Esophagus (tissue), 2 donors: ENCODE measurements at regions not wholly inside any gene's neighbourhood (a gene's known extent, or its start where the extent isn't known, plus 50 kb on each side); places are given as distances from the start of the nearest gene placed in this dataset.

Experiments
- H3K27ac ChIP-seq, 2 donors: one replicate each; pipeline ENCODE4 v1.5.1; 2013; ENCODE audit warnings: low read depth in 2 of 2, mild to moderate bottlenecking in 2 of 2, inconsistent platforms in 1 of 2, low read length in 1 of 2, moderate library complexity in 1 of 2
- H3K27me3 ChIP-seq, 2 donors: one replicate each; pipeline ENCODE4 v1.6.1; 2013; ENCODE audit warnings: low read length in 2 of 2, control low read depth in 1 of 2, mild to moderate bottlenecking in 1 of 2; ENCODE audit not compliant: insufficient read depth in 2 of 2, control insufficient read depth in 1 of 2
- H3K36me3 ChIP-seq, 2 donors: one replicate each; pipeline ENCODE4 v1.6.1; 2013; ENCODE audit warnings: low read length in 1 of 2; ENCODE audit not compliant: control insufficient read depth in 2 of 2, insufficient read depth in 2 of 2
- H3K4me1 ChIP-seq, 2 donors: one replicate each; pipeline ENCODE4 v1.6.1; 2013; ENCODE audit warnings: low read length in 1 of 2; ENCODE audit not compliant: control insufficient read depth in 2 of 2, insufficient read depth in 2 of 2
- H3K4me3 ChIP-seq, 2 donors: one replicate each; pipeline ENCODE4 v1.5.1; 2013; ENCODE audit warnings: low read length in 2 of 2, mild to moderate bottlenecking in 2 of 2, low read depth in 1 of 2, moderate library complexity in 1 of 2
- H3K9me3 ChIP-seq, 2 donors: one replicate each; pipeline ENCODE4 v1.6.1; 2013; ENCODE audit warnings: mild to moderate bottlenecking in 2 of 2, low read depth in 1 of 2, low read length in 1 of 2, moderate library complexity in 1 of 2; ENCODE audit not compliant: control insufficient read depth in 2 of 2, insufficient read depth in 1 of 2
- WGBS, 2 donors: extraction: QIAGEN DNeasy Blood & Tissue Kit; methylation state at CpG; one replicate each; pipeline ENCODE4 v1.1.7; 2013; 5-methylcytosine and 5-hydroxymethylcytosine counted together
- donor health status: healthy with polysubstance abuse.
- donor health status: Bipolar disorder and iron deficiency.

DNA sequence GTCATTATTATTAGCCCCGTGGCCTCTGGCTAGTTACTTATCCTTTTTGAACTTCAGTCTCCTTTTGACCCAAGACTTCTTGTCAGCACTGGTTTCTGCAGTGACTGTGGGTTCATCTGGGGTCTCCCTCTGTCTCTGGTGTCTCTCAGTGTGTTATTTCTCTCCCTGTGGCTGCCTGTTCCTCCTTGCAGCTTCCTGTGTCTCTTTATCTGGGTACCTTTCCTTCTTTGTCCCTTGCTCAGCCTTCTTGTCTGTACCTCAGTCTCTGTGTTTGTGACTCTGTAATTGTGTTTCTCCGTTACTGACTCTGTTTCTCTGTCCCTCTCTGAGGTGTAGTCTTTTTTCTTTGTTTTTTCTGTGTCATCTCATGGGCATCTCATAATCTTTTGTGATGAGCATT is 102.6 kb upstream of the CDH11 start:
- Histone ChIP-seq H3K27me3 (no peaks in the 10 kb centered on the region), H3K9me3 (no peaks in the 10 kb centered on the region), H3K4me3 (no peak overlapping the region), H3K27ac (no peak overlapping the region), H3K36me3 (no peaks in the 10 kb centered on the region), H3K4me1 (no peaks in the 10 kb centered on the region)
- 76 to 84% methylated on average over 2 of the region's 2 CpGs for WGBS, 2 donors

- H3K27ac ChIP-seq: no peak overlapping the region
- H3K4me3 ChIP-seq: no peak overlapping the region
- 55 to 68% methylated on average over 3 of the region's 3 CpGs for WGBS, 2 donors
- no peaks in the 10 kb centered on the region for H3K4me1 ChIP-seq
- H3K27me3 ChIP-seq: no peaks in the 10 kb centered on the region
- no peaks in the 10 kb centered on the region for H3K9me3 ChIP-seq
- no peaks in the 10 kb centered on the region for H3K36me3 ChIP-seq
These were observed 101.5 kb upstream of the CDH11 start for GRCh38 chr16:65223335-65223734.

GRCh38 chr16:65222536-65222935 is 100.7 kb upstream of the CDH11 start:
- Histone ChIP-seq H3K36me3 (no peaks in the 10 kb centered on the region), H3K4me1 (no peaks in the 10 kb centered on the region), H3K9me3 (no peaks in the 10 kb centered on the region), H3K27me3 (no peaks in the 10 kb centered on the region), H3K27ac (no peak overlapping the region), H3K4me3 (no peak overlapping the region)
- 77 to 84% methylated on average over 6 of the region's 6 CpGs for WGBS, 2 donors

DNA sequence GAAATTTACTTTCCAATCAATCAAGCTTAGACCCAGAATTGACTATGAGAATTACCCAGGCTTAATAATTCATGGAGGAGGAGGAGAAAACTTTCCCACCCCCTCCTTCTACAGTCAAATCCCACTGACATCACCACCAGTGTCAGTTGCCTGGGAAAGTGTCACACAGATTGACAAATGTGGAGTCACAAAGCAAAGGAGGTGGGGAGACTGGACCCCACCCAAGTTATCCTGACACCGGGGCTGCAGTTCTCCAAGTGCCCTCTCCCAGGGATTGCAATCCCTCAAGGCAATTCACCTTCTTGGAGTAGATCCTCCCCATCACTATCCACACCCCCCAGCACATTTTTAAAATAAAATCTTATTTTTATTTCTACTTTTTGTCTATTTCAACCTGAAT is 100.2 kb upstream of the CDH11 start:
- Histone ChIP-seq H3K4me3 (no peak overlapping the region), H3K4me1 (no peaks in the 10 kb centered on the region), H3K27ac (no peak overlapping the region), H3K36me3 (no peaks in the 10 kb centered on the region), H3K27me3 (no peaks in the 10 kb centered on the region), H3K9me3 (no peaks in the 10 kb centered on the region)
- WGBS, 2 donors: 59 to 77% methylated on average over 1 of the region's 1 CpG

GRCh38 chr16:65219786-65220185 is 97.9 kb upstream of the CDH11 start:
- Histone ChIP-seq H3K4me1 (no peaks in the 10 kb centered on the region), H3K27ac (no peak overlapping the region), H3K27me3 (no peaks in the 10 kb centered on the region), H3K4me3 (no peak overlapping the region), H3K36me3 (no peaks in the 10 kb centered on the region), H3K9me3 (no peaks in the 10 kb centered on the region)
- WGBS, 2 donors: 93 to 100% methylated on average over 1 of the region's 1 CpG

GRCh38 chr16:65218348-65218747 is 96.5 kb upstream of the CDH11 start:
- no peaks in the 10 kb centered on the region for H3K27me3 ChIP-seq
- 74 to 75% methylated on average over 3 of the region's 3 CpGs for WGBS, 2 donors
- H3K4me1 ChIP-seq: no peaks in the 10 kb centered on the region
- H3K9me3 ChIP-seq: no peaks in the 10 kb centered on the region
- no peak overlapping the region for H3K27ac ChIP-seq
- no peaks in the 10 kb centered on the region for H3K36me3 ChIP-seq
- no peak overlapping the region for H3K4me3 ChIP-seq

GRCh38 chr16:65213866-65214595 is 92.2 kb upstream of the CDH11 start:
- WGBS, 2 donors: 67 to 74% methylated on average over 4 of the region's 4 CpGs
- Histone ChIP-seq H3K4me1 (no peaks in the 10 kb centered on the region), H3K36me3 (no peaks in the 10 kb centered on the region), H3K27ac (no peak overlapping the region), H3K4me3 (no peak overlapping the region), H3K27me3 (no peaks in the 10 kb centered on the region), H3K9me3 (no peaks in the 10 kb centered on the region)

DNA sequence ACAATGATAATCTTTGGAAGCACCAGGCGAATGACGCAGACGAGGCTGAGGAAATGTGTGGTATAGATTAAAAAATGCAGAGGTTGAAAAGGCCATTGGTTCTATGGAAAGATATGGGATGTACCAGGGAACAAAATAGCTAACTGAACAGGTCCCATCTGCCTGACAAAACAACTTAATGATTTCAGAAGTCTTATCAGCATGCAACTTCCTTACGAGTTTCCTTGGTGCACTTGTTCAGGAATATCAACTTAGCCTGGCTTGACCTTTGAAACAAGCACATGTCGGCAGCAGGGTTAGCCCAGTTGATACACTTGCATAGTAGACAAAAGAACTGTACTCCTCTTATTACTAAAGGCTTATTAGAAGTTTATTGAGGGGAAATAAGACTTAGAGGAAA is 90.9 kb upstream of the CDH11 start:
- no peak overlapping the region for H3K4me3 ChIP-seq
- H3K36me3 ChIP-seq: no peaks in the 10 kb centered on the region
- no peaks in the 10 kb centered on the region for H3K27me3 ChIP-seq
- H3K4me1 ChIP-seq: no peaks in the 10 kb centered on the region
- WGBS, 2 donors: 74 to 79% methylated on average over 5 of the region's 5 CpGs
- no peak overlapping the region for H3K27ac ChIP-seq
- H3K9me3 ChIP-seq: no peaks in the 10 kb centered on the region

DNA sequence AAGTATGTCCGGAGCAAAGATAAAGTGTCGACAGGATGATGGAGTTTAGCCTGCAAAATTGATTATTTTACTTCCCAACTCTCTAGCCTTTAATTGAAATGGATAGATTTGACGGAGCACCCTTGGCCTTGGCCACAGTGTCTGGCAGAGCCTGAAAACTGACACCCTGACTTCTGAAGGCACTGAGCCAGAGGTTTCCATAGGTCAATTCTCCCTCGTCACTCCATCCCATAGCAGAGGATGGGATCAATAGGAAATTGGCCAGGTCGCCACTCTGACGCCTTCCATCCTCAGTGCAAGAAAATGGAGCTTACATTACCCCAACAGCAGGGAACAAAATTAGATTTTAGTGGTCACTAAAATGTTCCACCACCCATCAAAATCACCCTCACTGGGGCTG is 90.4 kb upstream of the CDH11 start:
- H3K4me3 ChIP-seq: no peak overlapping the region
- no peaks in the 10 kb centered on the region for H3K27me3 ChIP-seq
- no peaks in the 10 kb centered on the region for H3K9me3 ChIP-seq
- no peaks in the 10 kb centered on the region for H3K36me3 ChIP-seq
- no peaks in the 10 kb centered on the region for H3K4me1 ChIP-seq
- WGBS, 2 donors: 69 to 81% methylated on average over 6 of the region's 6 CpGs
- no peak overlapping the region for H3K27ac ChIP-seq

DNA sequence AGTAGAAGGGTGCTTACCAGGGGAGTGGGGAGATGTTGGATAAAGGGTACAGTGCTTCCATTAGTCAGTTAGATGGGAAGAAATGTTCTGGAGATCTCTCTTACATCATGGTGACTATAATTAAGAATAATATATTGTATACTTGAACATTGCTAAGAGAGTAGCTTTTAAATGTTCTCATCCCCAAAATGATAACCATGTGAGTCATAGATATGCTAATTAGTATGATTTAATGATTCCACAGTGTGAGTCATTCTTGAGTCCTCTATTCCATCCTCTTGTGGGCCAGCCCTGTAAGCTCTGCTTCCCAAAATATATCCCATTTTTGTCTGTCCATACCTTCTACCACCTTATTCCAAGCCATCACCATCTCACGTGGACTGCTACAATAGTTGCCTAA is 80.6 kb upstream of the CDH11 start:
- Histone ChIP-seq H3K4me1 (no peaks in the 10 kb centered on the region), H3K4me3 (no peak overlapping the region), H3K36me3 (no peaks in the 10 kb centered on the region), H3K27me3 (no peaks in the 10 kb centered on the region), H3K9me3 (no peaks in the 10 kb centered on the region), H3K27ac (no peak overlapping the region)
- WGBS, 2 donors: 74 to 88% methylated on average over 1 of the region's 1 CpG
